ENCODE measurements at regions not wholly inside any gene's neighbourhood (a gene's known extent, or its start where the extent isn't known, plus 50 kb on each side); places are given as distances from the start of the nearest gene placed in this dataset.

- TF ChIP-seq EZH2 (IDR thresholded peaks at IDR 0.05; ENCODE audit: insufficient read depth, poor library complexity, severe bottlenecking) (no peak), EZH2phosphoT487 (IDR thresholded peaks at IDR 0.05; ENCODE audit: insufficient read depth, low read depth) (no peak)
Measured at GRCh38 chr7:149637911-149638565, 135.3 kb downstream of the ZNF467 start.

Measured in GM23248 (cell line).